HEK293T (cell line): ENCODE measurements at regions not wholly inside any gene's neighbourhood (a gene's known extent, or its start where the extent isn't known, plus 50 kb on each side); places are given as distances from the start of the nearest gene placed in this dataset.

Source experiments
- ARNT ChIP-seq: fragments of 450-650 bp; IDR thresholded peaks from 2 replicates; pipeline ENCODE4 v1.6.1; 2017; ENCODE audit warnings: mild to moderate bottlenecking
- ELF4 ChIP-seq: fragments of 450-650 bp; IDR thresholded peaks from 2 replicates; pipeline ENCODE4 v1.6.1; 2017; ENCODE audit warnings: antibody characterized with exemption
- FOXK2 ChIP-seq: fragments of 450-650 bp; IDR thresholded peaks from 2 replicates; pipeline ENCODE4 v1.6.1; 2016; ENCODE audit warnings: mild to moderate bottlenecking
- HDGF ChIP-seq: fragments of 450-650 bp; IDR thresholded peaks from 2 replicates; pipeline ENCODE4 v1.6.1; 2017; ENCODE audit warnings: antibody characterized with exemption, borderline replicate concordance
- NFRKB ChIP-seq: fragments of 450-650 bp; IDR thresholded peaks from 2 replicates; pipeline ENCODE4 v1.6.1; 2016; ENCODE audit warnings: mild to moderate bottlenecking, moderate library complexity
- SP1 ChIP-seq: fragments of 450-650 bp; IDR thresholded peaks from 2 replicates; pipeline ENCODE4 v1.6.1; 2017
- ZNF384 ChIP-seq: fragments of 450-650 bp; IDR thresholded peaks from 2 replicates; pipeline ENCODE4 v1.6.1; 2016

DNA sequence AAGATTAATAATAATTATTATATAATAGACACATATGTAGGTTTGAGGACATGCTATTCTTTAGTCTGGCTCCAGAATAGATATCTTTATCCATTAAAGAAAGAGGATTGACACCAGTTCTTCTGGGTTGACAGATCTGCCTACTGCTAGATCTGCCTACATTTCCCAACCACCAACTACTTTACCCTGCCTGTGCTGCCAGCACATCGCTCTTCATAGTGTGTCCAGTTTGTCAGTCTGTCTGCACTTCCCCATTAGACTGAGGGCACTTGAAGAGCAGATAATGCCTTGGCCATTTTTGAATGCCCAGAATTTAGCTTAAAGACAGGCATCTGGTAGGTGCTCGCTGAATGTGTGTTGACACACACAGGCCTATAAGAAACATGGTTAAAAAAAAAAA, 910.1 kb upstream of the FAT3 start:
- TF ChIP-seq ZNF384, result no peak
- TF ChIP-seq NFRKB, result no peak
- TF ChIP-seq SP1, result no peak
- no peak for TF ChIP-seq ARNT
- no peak for TF ChIP-seq FOXK2
- TF ChIP-seq HDGF, result no peak
- TF ChIP-seq ELF4, result no peak
